HG03521 (cell line): ENCODE measurements at regions not wholly inside any gene's neighbourhood (a gene's known extent, or its start where the extent isn't known, plus 50 kb on each side); places are given as distances from the start of the nearest gene placed in this dataset.

Source experiments
- ATAC-seq: cut with Tn5 transposase; IDR thresholded peaks from one replicate; pipeline ENCODE4 v1.9.1; 2021; ENCODE audit warnings: mild to moderate bottlenecking, moderate library complexity; ENCODE audit not compliant: unreplicated experiment

GRCh38 chr20:4560667-4561066 lies 125.6 kb upstream of the PRNP start:
- no peak for ATAC-seq

- no peak for ATAC-seq
Measured at GRCh38 chr20:4559906-4560305, 126.3 kb upstream of the PRNP start.

- no peak for ATAC-seq
Measured at GRCh38 chr20:4559106-4559505, 127.2 kb upstream of the PRNP start.

- no peak for ATAC-seq
Measured at GRCh38 chr20:4556781-4557180, 129.5 kb upstream of the PRNP start.

GRCh38 chr20:4555188-4555890 lies 130.9 kb upstream of the PRNP start:
- ATAC-seq = no peak

- no peak for ATAC-seq
Measured at GRCh38 chr20:4554346-4554745, 131.9 kb upstream of the PRNP start.

GRCh38 chr20:4552075-4552640 lies 134.1 kb upstream of the PRNP start:
- ATAC-seq = no peak

GRCh38 chr20:4550740-4551139 lies 135.5 kb upstream of the PRNP start:
- no peak for ATAC-seq

GRCh38 chr20:4549711-4550259 lies 136.5 kb upstream of the PRNP start:
- ATAC-seq = no peak

GRCh38 chr20:4548552-4548951 lies 137.7 kb upstream of the PRNP start:
- no peak for ATAC-seq

GRCh38 chr20:4546786-4547185 lies 139.5 kb upstream of the PRNP start:
- ATAC-seq = no peak

- ATAC-seq = no peak
Measured at GRCh38 chr20:4546342-4546741, 139.9 kb upstream of the PRNP start.

- ATAC-seq = no peak
Measured at GRCh38 chr20:4545526-4545925, 140.7 kb upstream of the PRNP start.

- ATAC-seq = no peak
Measured at GRCh38 chr20:4544765-4545164, 141.5 kb upstream of the PRNP start.

GRCh38 chr20:4542270-4542669 lies 144.0 kb upstream of the PRNP start:
- ATAC-seq = no peak

- no peak for ATAC-seq
Measured at GRCh38 chr20:4534315-4534714, 151.9 kb upstream of the PRNP start.

GRCh38 chr20:4533368-4534133 lies 152.7 kb upstream of the PRNP start:
- ATAC-seq = no peak

- no peak for ATAC-seq
Measured at GRCh38 chr20:4532772-4533171, 153.5 kb upstream of the PRNP start.

- ATAC-seq = no peak
Measured at GRCh38 chr20:4524792-4525191, 161.5 kb upstream of the PRNP start.

GRCh38 chr20:4524307-4524706 lies 161.9 kb upstream of the PRNP start:
- ATAC-seq = no peak

- no peak for ATAC-seq
Measured at GRCh38 chr20:4522310-4522709, 163.9 kb upstream of the PRNP start.
